Osteoblast (primary cell): ENCODE measurements at regions not wholly inside any gene's neighbourhood (a gene's known extent, or its start where the extent isn't known, plus 50 kb on each side); places are given as distances from the start of the nearest gene placed in this dataset.

Experiments
- DNase-seq: peaks from one replicate; pipeline ENCODE4 v3.0.0; 2011; ENCODE audit warnings: low spot score, mixed read lengths; ENCODE audit not compliant: insufficient read length; ENCODE audit errors: missing footprints
- H2AFZ ChIP-seq: 2 replicates; pipeline ENCODE4 v1.6.0; 2011; ENCODE audit warnings: mild to moderate bottlenecking, low read length
- H3K27ac ChIP-seq: 2 replicates; pipeline ENCODE4 v1.5.1; 2011; ENCODE audit warnings: mild to moderate bottlenecking, low read depth, low read length, moderate library complexity
- H3K27me3 ChIP-seq: 2 replicates; pipeline ENCODE4 v1.6.0; 2012; ENCODE audit warnings: mild to moderate bottlenecking, control low read depth, inconsistent platforms, low read length, moderate library complexity; ENCODE audit not compliant: insufficient read depth
- H3K36me3 ChIP-seq: 2 replicates; pipeline ENCODE4 v1.5.1; 2011; ENCODE audit warnings: mild to moderate bottlenecking, low read length, control low read depth, moderate library complexity; ENCODE audit not compliant: insufficient read depth
- H3K4me1 ChIP-seq: 2 replicates; pipeline ENCODE4 v1.5.1; 2011; ENCODE audit warnings: mild to moderate bottlenecking, low read length, control low read depth, moderate library complexity; ENCODE audit not compliant: insufficient read depth
- H3K4me2 ChIP-seq: 2 replicates; pipeline ENCODE4 v1.6.0; 2011; ENCODE audit warnings: mild to moderate bottlenecking, low read length; ENCODE audit not compliant: insufficient read depth
- H3K4me3 ChIP-seq: fragments of 200-600 bp; sonication (generic); 3 replicates; pipeline ENCODE4 v1.5.1; 2012; ENCODE audit warnings: mild to moderate bottlenecking, low read length, inconsistent platforms; ENCODE audit not compliant: insufficient read depth
- H3K79me2 ChIP-seq: 2 replicates; pipeline ENCODE4 v1.6.0; 2012; ENCODE audit warnings: mild to moderate bottlenecking, low read length, control low read depth, inconsistent platforms; ENCODE audit not compliant: insufficient read depth
- H3K9me3 ChIP-seq: 2 replicates; pipeline ENCODE4 v1.5.1; 2011; ENCODE audit warnings: low read depth, low read length, control low read depth
- H4K20me1 ChIP-seq: 2 replicates; pipeline ENCODE4 v1.6.0; 2012; ENCODE audit warnings: mild to moderate bottlenecking, low read length, control low read depth; ENCODE audit not compliant: insufficient read depth
- TF ChIP-seq, protein P1 (sequence below): IDR thresholded peaks from 2 replicates; pipeline ENCODE4 v1.5.1; 2011; ENCODE audit warnings: mild to moderate bottlenecking, low read depth, low read length, moderate library complexity; ENCODE audit errors: extremely low read depth

GRCh38 chrX:7638078-7638710, 204.8 kb upstream of the VCX start:
- no peak overlapping the region for H3K4me2 ChIP-seq
- no peaks in the 10 kb centered on the region for H3K79me2 ChIP-seq
- TF ChIP-seq, protein P1, sequence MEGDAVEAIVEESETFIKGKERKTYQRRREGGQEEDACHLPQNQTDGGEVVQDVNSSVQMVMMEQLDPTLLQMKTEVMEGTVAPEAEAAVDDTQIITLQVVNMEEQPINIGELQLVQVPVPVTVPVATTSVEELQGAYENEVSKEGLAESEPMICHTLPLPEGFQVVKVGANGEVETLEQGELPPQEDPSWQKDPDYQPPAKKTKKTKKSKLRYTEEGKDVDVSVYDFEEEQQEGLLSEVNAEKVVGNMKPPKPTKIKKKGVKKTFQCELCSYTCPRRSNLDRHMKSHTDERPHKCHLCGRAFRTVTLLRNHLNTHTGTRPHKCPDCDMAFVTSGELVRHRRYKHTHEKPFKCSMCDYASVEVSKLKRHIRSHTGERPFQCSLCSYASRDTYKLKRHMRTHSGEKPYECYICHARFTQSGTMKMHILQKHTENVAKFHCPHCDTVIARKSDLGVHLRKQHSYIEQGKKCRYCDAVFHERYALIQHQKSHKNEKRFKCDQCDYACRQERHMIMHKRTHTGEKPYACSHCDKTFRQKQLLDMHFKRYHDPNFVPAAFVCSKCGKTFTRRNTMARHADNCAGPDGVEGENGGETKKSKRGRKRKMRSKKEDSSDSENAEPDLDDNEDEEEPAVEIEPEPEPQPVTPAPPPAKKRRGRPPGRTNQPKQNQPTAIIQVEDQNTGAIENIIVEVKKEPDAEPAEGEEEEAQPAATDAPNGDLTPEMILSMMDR = no peak
- no peaks in the 10 kb centered on the region for H3K27me3 ChIP-seq
- no peaks in the 10 kb centered on the region for H3K9me3 ChIP-seq
- H3K27ac ChIP-seq = no peak overlapping the region
- no peak overlapping the region for H3K4me3 ChIP-seq
- no peak for DNase-seq
- no peaks in the 10 kb centered on the region for H3K36me3 ChIP-seq
- H2AFZ ChIP-seq = no peak overlapping the region
- H4K20me1 ChIP-seq = no peaks in the 10 kb centered on the region
- H3K4me1 ChIP-seq = no peaks in the 10 kb centered on the region

DNA sequence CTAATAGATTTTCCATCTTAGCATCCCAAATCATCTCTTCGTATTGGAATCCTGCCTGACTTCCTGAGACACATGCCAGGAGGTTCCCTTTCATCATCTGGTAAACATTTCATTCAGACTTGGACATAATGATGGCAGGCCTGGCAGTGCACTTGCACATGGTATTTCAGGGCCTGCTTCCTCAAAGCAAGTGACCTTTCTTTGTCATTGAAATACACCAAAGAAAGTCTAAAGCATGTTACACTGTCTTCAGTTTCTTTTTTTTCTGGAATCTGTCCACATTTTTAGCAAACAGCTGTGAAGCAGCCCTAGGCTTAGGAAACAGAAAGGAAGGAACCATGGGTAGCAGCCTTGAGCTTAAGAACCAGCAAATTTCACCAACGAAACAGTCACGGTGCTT, 205.9 kb upstream of the VCX start:
- H2AFZ ChIP-seq = no peak overlapping the region
- no peak overlapping the region for H3K4me2 ChIP-seq
- no peaks in the 10 kb centered on the region for H4K20me1 ChIP-seq
- no peak overlapping the region for H3K27ac ChIP-seq
- TF ChIP-seq, protein P1 = no peak
- H3K4me1 ChIP-seq = no peaks in the 10 kb centered on the region
- no peaks in the 10 kb centered on the region for H3K36me3 ChIP-seq
- DNase-seq = no peak
- no peaks in the 10 kb centered on the region for H3K27me3 ChIP-seq
- H3K4me3 ChIP-seq = no peak overlapping the region
- H3K9me3 ChIP-seq = no peaks in the 10 kb centered on the region
- H3K79me2 ChIP-seq = no peaks in the 10 kb centered on the region

- H4K20me1 ChIP-seq = no peaks in the 10 kb centered on the region
- no peak for DNase-seq
- H3K79me2 ChIP-seq = no peaks in the 10 kb centered on the region
- TF ChIP-seq, protein P1 = no peak
- no peaks in the 10 kb centered on the region for H3K27me3 ChIP-seq
- no peaks in the 10 kb centered on the region for H3K9me3 ChIP-seq
- H2AFZ ChIP-seq = no peak overlapping the region
- H3K4me1 ChIP-seq = no peaks in the 10 kb centered on the region
- H3K4me2 ChIP-seq = no peak overlapping the region
- no peaks in the 10 kb centered on the region for H3K36me3 ChIP-seq
- H3K4me3 ChIP-seq = no peak overlapping the region
- H3K27ac ChIP-seq = no peak overlapping the region
Measured at GRCh38 chrX:7635604-7636003, 207.4 kb upstream of the VCX start.

GRCh38 chrX:7620560-7620959, 222.4 kb upstream of the VCX start:
- TF ChIP-seq, protein P1 = no peak
- DNase-seq = no peak
- Histone ChIP-seq H3K27me3 (no peaks in the 10 kb centered on the region), H3K4me2 (no peak overlapping the region), H3K4me1 (no peaks in the 10 kb centered on the region), H3K79me2 (no peaks in the 10 kb centered on the region), H3K27ac (no peak overlapping the region), H3K4me3 (no peak overlapping the region), H2AFZ (no peak overlapping the region), H4K20me1 (no peaks in the 10 kb centered on the region), H3K36me3 (no peaks in the 10 kb centered on the region), H3K9me3 (no peaks in the 10 kb centered on the region)
